GM12864 (cell line): ENCODE measurements at regions not wholly inside any gene's neighbourhood (a gene's known extent, or its start where the extent isn't known, plus 50 kb on each side); places are given as distances from the start of the nearest gene placed in this dataset.

Experiments
- DNase-seq: peaks from one replicate; pipeline ENCODE4 v3.0.0-alpha.2; 2011; ENCODE audit warnings: low read depth
- H3K4me3 ChIP-seq: 2 replicates; pipeline ENCODE4 v1.5.1; 2011; ENCODE audit warnings: mild to moderate bottlenecking, low read depth, low read length, control low read depth
- CTCF ChIP-seq: IDR thresholded peaks from 2 replicates; pipeline ENCODE4 v1.5.1; 2011; ENCODE audit warnings: low read depth, mild to moderate bottlenecking, moderate library complexity, low read length, control low read depth, inconsistent platforms; ENCODE audit errors: missing control alignments

DNA sequence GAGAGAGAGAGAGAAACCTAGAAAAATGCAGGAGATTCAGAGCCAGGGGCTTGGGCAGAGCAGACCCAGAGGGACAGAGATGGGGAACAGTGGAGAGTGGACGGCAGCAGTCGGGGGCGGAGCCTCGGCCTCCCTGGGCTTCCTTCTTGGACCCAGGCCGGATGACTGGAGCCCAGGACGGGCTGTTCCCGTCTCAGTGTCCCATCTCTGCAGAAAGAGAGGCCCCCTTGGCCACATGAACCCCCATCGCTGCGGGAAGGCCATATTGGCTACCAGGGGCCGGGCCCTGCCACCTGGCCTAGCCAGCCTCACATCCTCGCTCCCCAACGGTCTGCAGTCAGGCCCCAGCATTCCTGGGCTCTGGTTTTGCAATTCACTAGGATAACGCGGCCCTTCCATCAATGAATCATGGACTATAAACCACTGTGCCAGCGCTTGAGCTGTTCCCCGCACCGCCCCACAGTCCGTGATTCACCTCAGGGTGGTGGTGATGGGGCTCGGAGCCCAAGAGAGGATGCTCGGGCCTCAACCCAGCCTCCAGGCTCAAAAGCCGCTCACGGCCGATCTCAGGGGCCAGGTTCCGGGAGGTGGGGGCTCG lies 116.5 kb downstream of the RFLNA start:
- no peak for TF ChIP-seq CTCF
- H3K4me3 ChIP-seq = no peak overlapping the region
- no peak for DNase-seq

DNA sequence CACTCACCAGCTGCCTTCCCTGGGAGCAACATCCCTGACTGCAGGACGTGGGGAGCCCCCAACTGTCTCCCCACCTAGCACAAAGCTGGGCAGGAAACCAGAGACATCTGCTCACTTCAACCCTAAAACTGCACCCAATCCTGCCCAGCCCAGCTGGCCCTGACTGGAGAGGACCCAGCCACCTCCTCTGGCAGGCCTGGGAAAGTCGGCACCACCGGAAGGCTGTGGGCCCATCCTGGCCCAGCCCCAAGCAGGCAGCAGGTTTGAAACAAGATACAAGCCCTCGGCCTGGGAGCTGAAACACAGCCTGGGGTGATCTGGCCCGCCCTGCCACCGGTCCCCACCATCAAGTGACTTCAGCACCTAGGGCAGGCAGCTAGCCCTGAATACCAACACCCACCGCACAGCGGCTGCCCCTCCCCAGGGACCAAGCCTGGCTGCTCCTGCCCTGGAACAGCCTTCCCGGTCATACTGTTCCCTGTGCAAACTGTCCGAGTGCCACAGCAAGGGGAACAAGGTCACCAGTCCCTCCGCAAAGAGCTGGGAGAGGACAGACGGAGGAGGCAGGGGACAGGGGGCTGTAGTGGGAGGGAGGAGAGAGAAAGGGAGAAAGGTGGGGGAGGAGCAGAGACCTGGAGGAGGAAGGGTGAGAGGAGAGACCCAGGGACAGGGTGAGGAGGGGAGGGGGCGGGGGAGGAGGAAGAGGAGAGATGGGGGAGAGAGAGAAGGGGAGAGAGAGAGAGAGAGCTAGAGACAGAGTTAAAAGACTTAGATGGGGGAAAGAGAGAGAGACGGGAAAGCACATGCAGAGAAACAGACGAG lies 115.7 kb downstream of the RFLNA start:
- DNase-seq = no peak
- TF ChIP-seq CTCF = no peak
- no peak overlapping the region for H3K4me3 ChIP-seq

GRCh38 chr12:124408822-124409517 lies 114.1 kb downstream of the RFLNA start:
- no peak for DNase-seq
- no peak for TF ChIP-seq CTCF
- no peak overlapping the region for H3K4me3 ChIP-seq

DNA sequence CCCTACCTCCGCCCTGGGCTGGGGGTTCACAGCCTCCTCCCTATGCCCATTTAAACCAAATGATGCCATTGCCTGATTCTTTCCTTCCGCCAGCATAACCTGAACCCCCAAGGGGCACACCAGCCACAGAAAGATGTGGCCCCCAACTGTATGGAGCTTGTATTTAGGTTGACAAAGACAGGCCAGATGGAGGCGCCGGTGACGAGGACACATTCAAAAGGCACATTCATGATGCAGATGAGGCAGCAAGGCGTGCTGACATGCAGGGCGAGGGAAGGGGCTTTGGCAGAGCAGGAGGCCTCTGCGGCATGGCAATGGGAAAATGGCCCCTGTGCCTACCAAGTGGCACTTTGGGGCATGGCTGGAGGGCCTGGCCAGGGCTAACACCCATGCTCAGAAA lies 112.2 kb downstream of the RFLNA start:
- TF ChIP-seq CTCF = no peak
- DNase-seq = no peak
- H3K4me3 ChIP-seq = no peak overlapping the region

- H3K4me3 ChIP-seq = no peak overlapping the region
- no peak for DNase-seq
- no peak for TF ChIP-seq CTCF
Measured at GRCh38 chr12:124406043-124406442, 111.2 kb downstream of the RFLNA start.

- DNase-seq = no peak
- H3K4me3 ChIP-seq = no peak overlapping the region
- no peak for TF ChIP-seq CTCF
Measured at GRCh38 chr12:124405592-124405991, 110.7 kb downstream of the RFLNA start.
